Psoas muscle (tissue), 7 donors: ENCODE measurements at regions not wholly inside any gene's neighbourhood (a gene's known extent, or its start where the extent isn't known, plus 50 kb on each side); places are given as distances from the start of the nearest gene placed in this dataset.

Experiments
- ATAC-seq, 4 donors: fragments of 200-7000 bp; cut with Tn5 transposase; one replicate each; pipeline ENCODE4 v1.9.1; 2020; ENCODE audit warnings: moderate library complexity in 3 of 4, mild to moderate bottlenecking in 2 of 4
- DNase-seq, 2 donors: peaks; one replicate each; pipeline ENCODE4 v3.0.0-alpha.2; 2020
- H3K27ac ChIP-seq: fragments of 200-600 bp; one replicate; pipeline ENCODE4 v1.8.0; 2022
- H3K27me3 ChIP-seq, 3 donors: fragments of 200-600 bp in 1 of 3; one replicate each; pipeline versions ENCODE4 v1.6.1 to v1.8.0; 2013 to 2022; ENCODE audit warnings: low read length in 2 of 3, mild to moderate bottlenecking in 2 of 3, moderate library complexity in 1 of 3; ENCODE audit not compliant: insufficient read depth in 3 of 3
- H3K36me3 ChIP-seq, 2 donors: fragments of 200-600 bp in 1 of 2; one replicate each; pipeline versions ENCODE4 v1.6.1 to v1.8.0; 2013 to 2022; ENCODE audit warnings: low read depth in 1 of 2, mild to moderate bottlenecking in 1 of 2, moderate library complexity in 1 of 2; ENCODE audit not compliant: insufficient read depth in 1 of 2
- H3K4me1 ChIP-seq: fragments of 200-600 bp; one replicate; pipeline ENCODE4 v1.8.0; 2022
- H3K4me3 ChIP-seq: fragments of 200-600 bp; one replicate; pipeline ENCODE4 v1.8.0; 2022; ENCODE audit warnings: mild to moderate bottlenecking
- H3K9me3 ChIP-seq: fragments of 200-600 bp; one replicate; pipeline ENCODE4 v1.8.0; 2022
- CTCF ChIP-seq: fragments of 200-600 bp; IDR thresholded peaks from one replicate; pipeline ENCODE4 v1.8.0; 2022; ENCODE audit warnings: antibody characterized with exemption
- WGBS, 3 donors: extraction: QIAGEN DNeasy Blood & Tissue Kit; methylation state at CpG; one replicate each; pipeline versions ENCODE4 v1.1.6 to v1.1.7; 2013; 5-methylcytosine and 5-hydroxymethylcytosine counted together
- intact Hi-C, 2 donors: fragments of 100-400 bp; cut with DNase I; formaldehyde crosslinking; loops; one replicate each; pipeline versions ENCODE4 v1.11.0 to v1.14.2; 2022
- donor health status: healthy with polysubstance abuse.
- donor health status: DM: no; HTN: no; CAD: no; lungs with moderate emphysema.
- donor health status: Bipolar disorder and iron deficiency.
- donor health status: healthy.
- donor health status: DM: yes; HTN: yes; CAD: no.
- donor health status: DM: no; HTN: no; CAD: no.
- donor health status: DM: yes; HTN: yes; CAD: no.

- ATAC-seq (peak in 1 of 4 donors; percentile 56), DNase-seq (peak in 1 of 2 donors; percentile 19)
- H3K27ac ChIP-seq, result no peak overlapping the region
- intact Hi-C loops, result loop anchor here (2.0 to 5.0 kb wide), 2 partner anchors 226 to 228 kb away; no protein-coding TSS in a partner anchor
- H3K36me3 ChIP-seq, result no peaks in the 10 kb centered on the region
- H3K4me1 ChIP-seq, result no peaks in the 10 kb centered on the region
- 14% methylated on average over 7 of the region's 7 CpGs for whole genome bisulfite sequencing, 3 donors
- no peak overlapping the region for H3K4me3 ChIP-seq
- TF ChIP-seq CTCF, result peak; percentile 47
- H3K9me3 ChIP-seq, result no peaks in the 10 kb centered on the region
- H3K27me3 ChIP-seq, result peaks cover 0 to 3% (median 2%) of the 10 kb centered on the region in 3 donors
Measured at GRCh38 chr18:54444319-54444914, 86.7 kb downstream of the C18orf54 start.

- Histone ChIP-seq H3K27me3 (no peaks in the 10 kb centered on the region), H3K9me3 (no peaks in the 10 kb centered on the region), H3K4me1 (no peaks in the 10 kb centered on the region), H3K36me3 (no peaks in the 10 kb centered on the region), H3K4me3 (no peak overlapping the region), H3K27ac (no peak overlapping the region)
- no peak for DNase-seq
- intact Hi-C loops, result no loop called here
- ATAC-seq, result no peak
- TF ChIP-seq CTCF, result no peak
Measured at GRCh38 chr18:54453996-54454395, 96.3 kb downstream of the C18orf54 start.

GRCh38 chr18:54465502-54465901 is 107.8 kb downstream of the C18orf54 start:
- Histone ChIP-seq H3K4me1 (no peaks in the 10 kb centered on the region), H3K4me3 (no peak overlapping the region), H3K27ac (no peak overlapping the region), H3K9me3 (no peaks in the 10 kb centered on the region), H3K36me3 (no peaks in the 10 kb centered on the region), H3K27me3 (no peaks in the 10 kb centered on the region)
- intact Hi-C loops, result no loop called here
- no peak for TF ChIP-seq CTCF
- ATAC-seq, result no peak
- DNase-seq, result no peak
- 42 to 77% (median 56%) methylated on average over 2 of the region's 2 CpGs for WGBS, 3 donors

- DNase-seq (no peak), ATAC-seq (no peak)
- TF ChIP-seq CTCF, result no peak
- Histone ChIP-seq H3K4me1 (no peaks in the 10 kb centered on the region), H3K9me3 (no peaks in the 10 kb centered on the region), H3K4me3 (no peak overlapping the region), H3K36me3 (no peaks in the 10 kb centered on the region), H3K27me3 (peaks cover 0 to 2% (median 0%) of the 10 kb centered on the region in 3 donors), H3K27ac (no peak overlapping the region)
- 84 to 85% (median 84%) methylated on average over 3 of the region's 3 CpGs for WGBS, 3 donors
- intact Hi-C loops, result no loop called here
Measured at GRCh38 chr18:54466248-54467005, 108.7 kb downstream of the C18orf54 start.
